Neural crest cell (in vitro differentiated cells): ENCODE measurements at regions not wholly inside any gene's neighbourhood (a gene's known extent, or its start where the extent isn't known, plus 50 kb on each side); places are given as distances from the start of the nearest gene placed in this dataset.
"Not testable (repeated sequence)": the region's sequence is repeated elsewhere in the genome, so short reads cannot be mapped to it uniquely, and the experiment has no call there.

Experiments
- DNase-seq: peaks from one replicate; pipeline ENCODE4 v3.0.0; 2021; ENCODE audit warnings: low read depth, mixed read lengths, low spot score
- H3K27ac Mint-ChIP-seq: one replicate; pipeline ENCODE4 v1.8.0; 2021; ENCODE audit warnings: mild to moderate bottlenecking, mixed read lengths; ENCODE audit not compliant: unreplicated experiment
- H3K27me3 Mint-ChIP-seq: 2 replicates; pipeline ENCODE4 v1.8.0; 2021; ENCODE audit warnings: low read depth, mild to moderate bottlenecking, mixed read lengths
- H3K36me3 Mint-ChIP-seq: 2 replicates; pipeline ENCODE4 v1.8.0; 2021; ENCODE audit warnings: low read depth, mild to moderate bottlenecking, mixed read lengths
- H3K4me1 Mint-ChIP-seq: 2 replicates; pipeline ENCODE4 v1.8.0; 2021; ENCODE audit warnings: mixed read lengths
- H3K4me3 Mint-ChIP-seq: one replicate; pipeline ENCODE4 v1.8.0; 2021; ENCODE audit warnings: mild to moderate bottlenecking, mixed read lengths
- H3K9me3 Mint-ChIP-seq: 2 replicates; pipeline ENCODE4 v1.8.0; 2021; ENCODE audit warnings: mixed read lengths
- TF ChIP-seq, protein P1 (sequence below): fragments of 200-600 bp; sonication (generic); conservative IDR thresholded peaks from 2 replicates; pipeline ENCODE4 v1.5.0; 2021; ENCODE audit warnings: antibody characterized with exemption, mild to moderate bottlenecking

DNA sequence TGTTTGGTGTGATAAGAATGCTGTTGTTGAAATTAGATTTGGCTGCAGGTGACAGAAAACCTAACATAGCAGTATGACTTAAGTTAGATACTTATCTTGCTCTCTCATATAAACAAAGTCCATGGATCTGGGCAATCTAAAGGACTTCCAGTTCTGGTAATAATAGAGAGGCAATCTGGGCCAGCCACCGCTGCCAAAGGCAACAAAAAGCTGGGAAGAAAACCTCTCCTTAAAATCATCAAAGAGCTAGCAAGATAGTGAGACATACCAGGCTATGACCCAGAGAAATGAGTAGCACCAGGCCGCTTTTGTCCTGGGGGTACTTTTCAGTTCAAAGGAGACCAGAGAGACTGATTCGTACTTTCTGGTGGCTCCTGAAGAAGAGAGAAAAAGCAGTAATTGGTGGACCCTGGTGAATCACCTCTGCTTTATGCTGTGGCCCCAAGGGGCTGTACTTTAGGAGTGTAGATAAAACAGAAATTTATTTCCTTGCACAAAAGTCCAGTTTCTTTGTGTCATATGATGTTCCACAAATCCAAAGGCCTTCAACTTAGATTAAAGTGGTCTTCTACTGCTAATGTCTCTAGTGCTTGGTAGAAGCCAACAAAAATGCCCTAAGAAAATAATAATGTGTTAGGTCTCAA is 125.4 kb downstream of the TBX19 start:
- peaks cover 3% of the 10 kb centered on the region for H3K27me3 Mint-ChIP-seq
- TF ChIP-seq, protein P1, sequence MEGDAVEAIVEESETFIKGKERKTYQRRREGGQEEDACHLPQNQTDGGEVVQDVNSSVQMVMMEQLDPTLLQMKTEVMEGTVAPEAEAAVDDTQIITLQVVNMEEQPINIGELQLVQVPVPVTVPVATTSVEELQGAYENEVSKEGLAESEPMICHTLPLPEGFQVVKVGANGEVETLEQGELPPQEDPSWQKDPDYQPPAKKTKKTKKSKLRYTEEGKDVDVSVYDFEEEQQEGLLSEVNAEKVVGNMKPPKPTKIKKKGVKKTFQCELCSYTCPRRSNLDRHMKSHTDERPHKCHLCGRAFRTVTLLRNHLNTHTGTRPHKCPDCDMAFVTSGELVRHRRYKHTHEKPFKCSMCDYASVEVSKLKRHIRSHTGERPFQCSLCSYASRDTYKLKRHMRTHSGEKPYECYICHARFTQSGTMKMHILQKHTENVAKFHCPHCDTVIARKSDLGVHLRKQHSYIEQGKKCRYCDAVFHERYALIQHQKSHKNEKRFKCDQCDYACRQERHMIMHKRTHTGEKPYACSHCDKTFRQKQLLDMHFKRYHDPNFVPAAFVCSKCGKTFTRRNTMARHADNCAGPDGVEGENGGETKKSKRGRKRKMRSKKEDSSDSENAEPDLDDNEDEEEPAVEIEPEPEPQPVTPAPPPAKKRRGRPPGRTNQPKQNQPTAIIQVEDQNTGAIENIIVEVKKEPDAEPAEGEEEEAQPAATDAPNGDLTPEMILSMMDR, result no peak
- no peak overlapping the region for H3K4me3 Mint-ChIP-seq
- no peaks in the 10 kb centered on the region for H3K36me3 Mint-ChIP-seq
- H3K27ac Mint-ChIP-seq, result no peak overlapping the region
- no peak for DNase-seq
- peaks cover 20% of the 10 kb centered on the region for H3K9me3 Mint-ChIP-seq
- no peaks in the 10 kb centered on the region for H3K4me1 Mint-ChIP-seq

DNA sequence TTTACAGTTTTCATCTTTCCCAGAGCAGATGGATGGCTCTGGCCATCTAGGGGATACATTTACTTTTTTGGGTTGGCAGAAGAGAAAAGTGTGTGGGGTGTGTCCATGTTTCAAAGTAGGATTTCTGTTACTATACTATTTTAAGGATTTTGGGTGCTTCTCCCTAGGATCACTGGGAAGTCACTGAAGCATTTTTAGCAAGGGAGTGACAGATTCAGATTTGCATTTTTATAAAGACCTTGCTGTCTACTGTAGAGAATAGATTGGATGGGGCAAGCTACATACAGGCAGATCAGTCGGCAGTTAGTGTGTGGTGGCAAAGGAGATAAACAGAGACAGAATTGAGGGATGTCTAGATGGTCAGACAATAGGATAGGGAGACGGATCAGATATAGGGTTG is 122.5 kb downstream of the TBX19 start:
- TF ChIP-seq, protein P1, result no peak
- Mint-ChIP-seq H3K36me3 (no peaks in the 10 kb centered on the region), H3K4me1 (peaks cover 17% of the 10 kb centered on the region), H3K27ac (no peak overlapping the region), H3K27me3 (peaks cover 3% of the 10 kb centered on the region), H3K4me3 (no peak overlapping the region), H3K9me3 (peaks cover 10% of the 10 kb centered on the region)
- DNase-seq, result no peak

DNA sequence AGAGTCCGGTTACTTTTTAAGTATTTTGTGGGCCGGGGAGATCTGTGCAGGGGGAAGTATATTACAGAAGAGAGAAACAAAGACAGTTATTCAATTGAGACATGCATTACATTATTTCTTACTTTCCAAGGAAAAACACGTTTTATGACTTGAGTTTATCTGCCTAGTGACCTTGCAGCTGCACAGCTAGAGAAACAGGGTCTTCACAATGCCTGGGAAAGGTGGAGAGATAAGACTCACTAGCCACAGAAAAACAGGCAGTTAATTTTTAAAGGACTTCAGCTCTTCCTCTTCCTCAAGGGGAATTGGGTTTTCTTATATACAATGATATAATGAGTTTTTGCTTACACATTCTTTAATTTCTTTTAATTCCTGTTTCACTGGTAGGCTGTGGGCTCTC is 121.8 kb downstream of the TBX19 start:
- H3K27me3 Mint-ChIP-seq, H3K4me3 Mint-ChIP-seq, H3K27ac Mint-ChIP-seq, DNase-seq, H3K36me3 Mint-ChIP-seq, H3K9me3 Mint-ChIP-seq: not testable (repeated sequence)
- H3K4me1 Mint-ChIP-seq, result peaks cover 18% of the 10 kb centered on the region

DNA sequence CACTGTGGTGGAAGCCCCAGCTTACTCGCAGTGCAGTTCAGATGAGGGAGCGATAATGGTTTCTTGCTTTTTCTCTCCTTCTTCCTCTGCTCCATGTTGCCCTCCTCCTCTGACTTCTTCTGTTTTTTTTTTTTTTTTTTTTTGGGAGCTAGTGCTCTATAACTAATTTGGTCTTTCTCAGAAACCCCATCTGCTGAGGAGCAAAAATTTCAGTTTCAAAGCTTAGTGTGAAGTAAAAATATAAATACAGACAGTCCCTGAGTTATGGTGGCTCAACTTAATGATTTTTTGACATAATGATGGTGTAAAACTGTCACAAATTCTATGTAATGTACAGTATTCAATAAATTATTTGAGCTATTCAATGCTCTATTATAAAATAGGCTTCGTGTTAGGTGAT is 120.7 kb downstream of the TBX19 start:
- H3K4me1 Mint-ChIP-seq, result peaks cover 18% of the 10 kb centered on the region
- H3K36me3 Mint-ChIP-seq, result no peaks in the 10 kb centered on the region
- H3K4me3 Mint-ChIP-seq, result no peak overlapping the region
- H3K27ac Mint-ChIP-seq, result no peak overlapping the region
- DNase-seq, result no peak
- H3K9me3 Mint-ChIP-seq, result peaks cover 4% of the 10 kb centered on the region
- TF ChIP-seq, protein P1, result no peak
- H3K27me3 Mint-ChIP-seq, result no peaks in the 10 kb centered on the region

DNA sequence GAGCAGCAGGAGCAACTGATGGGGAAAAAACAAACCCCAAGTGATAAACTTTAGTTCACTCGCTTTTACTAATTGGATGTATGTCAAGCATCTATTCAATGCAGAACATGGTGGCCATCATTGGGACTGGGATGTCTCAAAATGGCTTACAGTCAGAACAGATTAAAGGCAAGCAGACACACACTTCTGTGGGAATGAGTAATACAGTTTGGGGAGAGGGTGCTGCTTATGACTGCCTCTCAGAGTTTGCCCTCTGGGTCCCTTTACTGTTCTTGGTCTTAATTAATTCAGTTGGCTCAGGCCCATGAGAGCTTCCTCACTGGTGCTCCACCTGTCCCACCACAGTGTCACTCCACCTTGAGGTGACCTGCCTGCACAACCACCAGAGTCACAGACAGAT is 119.5 kb downstream of the TBX19 start:
- H3K36me3 Mint-ChIP-seq, result no peaks in the 10 kb centered on the region
- no peak overlapping the region for H3K27ac Mint-ChIP-seq
- peaks cover 18% of the 10 kb centered on the region for H3K4me1 Mint-ChIP-seq
- DNase-seq, result no peak
- H3K27me3 Mint-ChIP-seq, result no peaks in the 10 kb centered on the region
- H3K9me3 Mint-ChIP-seq, result no peaks in the 10 kb centered on the region
- TF ChIP-seq, protein P1, result no peak
- no peak overlapping the region for H3K4me3 Mint-ChIP-seq

DNA sequence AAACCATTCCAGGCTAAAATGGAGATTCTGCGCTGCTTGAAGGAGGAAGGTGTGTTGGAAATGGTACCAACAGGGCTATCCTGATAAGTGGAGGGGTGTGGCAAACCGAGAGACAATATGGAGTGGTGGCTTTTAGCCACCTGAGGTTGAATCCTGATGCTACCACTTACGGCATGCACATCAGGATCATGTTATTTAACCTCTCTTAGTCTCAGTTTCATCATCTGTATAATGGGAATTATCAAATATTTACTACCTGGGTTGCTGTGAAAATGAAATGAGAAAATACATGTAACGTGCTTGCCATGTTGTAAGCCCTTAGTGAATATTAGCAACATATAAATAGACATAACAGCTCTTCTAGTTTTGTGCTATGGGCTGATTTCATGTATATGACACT is 117.1 kb downstream of the TBX19 start:
- H3K4me1 Mint-ChIP-seq, result peaks cover 18% of the 10 kb centered on the region

More for the DNA sequence above, 117.1 kb downstream of the TBX19 start:
- Mint-ChIP-seq H3K36me3 (no peaks in the 10 kb centered on the region), H3K4me3 (no peak overlapping the region), H3K27me3 (no peaks in the 10 kb centered on the region), H3K27ac (no peak overlapping the region), H3K9me3 (no peaks in the 10 kb centered on the region)
- DNase-seq, result no peak
- TF ChIP-seq, protein P1, result no peak
